Heart left ventricle (tissue), 16 donors: ENCODE measurements at regions not wholly inside any gene's neighbourhood (a gene's known extent, or its start where the extent isn't known, plus 50 kb on each side); places are given as distances from the start of the nearest gene placed in this dataset.

Experiments
- ATAC-seq, 4 donors: fragments of 200-7000 bp; cut with Tn5 transposase; one replicate each; pipeline ENCODE4 v1.9.1; 2020 to 2022; ENCODE audit warnings: moderate library complexity in 4 of 4, mild to moderate bottlenecking in 3 of 4, moderate number of reproducible peaks in 1 of 4
- DNase-seq, 5 donors: peaks; one replicate each; pipeline ENCODE4 v3.0.0-alpha.2; 2020
- H3K27ac ChIP-seq, 12 donors: fragments of 200-600 bp; sonication (generic) in 4 of 12; one replicate each; pipeline versions ENCODE4 v1.5.0 to v1.8.0; 2016 to 2022; ENCODE audit warnings: mild to moderate bottlenecking in 2 of 12
- H3K27me3 ChIP-seq, 9 donors: fragments of 200-600 bp; sonication (generic) in 2 of 9; one replicate each; pipeline versions ENCODE4 v1.5.1 to v1.8.0; 2016 to 2022; ENCODE audit warnings: mild to moderate bottlenecking in 3 of 9
- H3K36me3 ChIP-seq, 9 donors: fragments of 200-600 bp; sonication (generic) in 2 of 9; one replicate each; pipeline versions ENCODE4 v1.5.0 to v1.8.0; 2018 to 2022; ENCODE audit warnings: mild to moderate bottlenecking in 2 of 9
- H3K4me1 ChIP-seq, 12 donors: fragments of 200-600 bp; sonication (generic) in 4 of 12; one replicate each; pipeline versions ENCODE4 v1.5.0 to v1.8.0; 2016 to 2022; ENCODE audit warnings: mild to moderate bottlenecking in 3 of 12
- H3K4me3 ChIP-seq, 12 donors: fragments of 200-600 bp; sonication (generic) in 4 of 12; one replicate each; pipeline versions ENCODE4 v1.5.0 to v1.8.0; 2017 to 2022; ENCODE audit warnings: mild to moderate bottlenecking in 9 of 12, moderate library complexity in 4 of 12
- H3K9me3 ChIP-seq, 12 donors: fragments of 200-600 bp; sonication (generic) in 4 of 12; one replicate each; pipeline versions ENCODE4 v1.5.0 to v1.8.0; 2016 to 2022; ENCODE audit warnings: mild to moderate bottlenecking in 1 of 12
- POLR2A ChIP-seq, 2 donors: fragments of 450-650 bp; IDR thresholded peaks; one replicate each; pipeline ENCODE4 v1.6.1; 2017; ENCODE audit warnings: antibody characterized with exemption in 2 of 2, mild to moderate bottlenecking in 2 of 2, moderate library complexity in 2 of 2
- WGBS, 4 donors: extraction: QIAGEN DNeasy Blood & Tissue Kit in 2 of 4; methylation state at CpG; one replicate each; pipeline versions ENCODE4 v1.1.5 to v1.1.7; 2013 to 2018; 5-methylcytosine and 5-hydroxymethylcytosine counted together
- intact Hi-C, 10 donors: fragments of 100-400 bp; cut with DNase I; formaldehyde crosslinking; loops; one replicate each; pipeline versions ENCODE4 v1.11.1 to v1.14.2; 2022
- TF ChIP-seq, protein P1 (sequence below), 12 donors: fragments of 200-600 bp; sonication (generic) in 4 of 12; IDR thresholded peaks; one replicate each; pipeline versions ENCODE4 v1.5.0 to v1.8.0; 2018 to 2022; ENCODE audit warnings: antibody characterized with exemption in 12 of 12, mild to moderate bottlenecking in 5 of 12
- donor health status: ischemic (EF 13 %, LVEDD 7.1; RV severe dilation, severe dysfunction).
- donor health status: healthy with polysubstance abuse.
- donor health status: DM: no; HTN: yes; CAD: no.
- donor health status: DM: no; HTN: no; CAD: no.
- donor health status: ischemic (EF 25% LVEDD 6.9; RV normal size, moderate dysfunction).
- donor health status: ischemic (EF 25% LVEDD 5.7; RV mildly dilated, moderate dysfunction).
- donor health status: healthy.
- donor health status: DM: yes; HTN: yes; CAD: no.
- donor health status: ischemic (EF 35%, LVEDD 5.7; RV mildly dilated, moderate dysfunction).
- donor health status: nonischemic (EF 11% LVEDD 7.7; RV severe dilation, severe dysfunction).
- donor health status: DM: yes; HTN: yes; CAD: no.
- donor health status: PGD.
- donor health status: ischemic (EF 29% LVEDD 5.4; RV normal size, mild dysfunction).
- donor health status: nonischemic (EF 23%, LVEDD 6.1; RV moderate dilation, normal function).

- 53 to 74% (median 63%) methylated on average over 2 of the region's 2 CpGs for WGBS, 4 donors
- Histone ChIP-seq H3K4me3 (no peak overlapping the region), H3K4me1 (no peaks in the 10 kb centered on the region), H3K27me3 (no peaks in the 10 kb centered on the region), H3K9me3 (no peaks in the 10 kb centered on the region), H3K27ac (no peak overlapping the region), H3K36me3 (no peaks in the 10 kb centered on the region)
- DNase-seq = no peak
- intact Hi-C loops = no loop called here
- ATAC-seq = no peak
- TF ChIP-seq, protein P1, sequence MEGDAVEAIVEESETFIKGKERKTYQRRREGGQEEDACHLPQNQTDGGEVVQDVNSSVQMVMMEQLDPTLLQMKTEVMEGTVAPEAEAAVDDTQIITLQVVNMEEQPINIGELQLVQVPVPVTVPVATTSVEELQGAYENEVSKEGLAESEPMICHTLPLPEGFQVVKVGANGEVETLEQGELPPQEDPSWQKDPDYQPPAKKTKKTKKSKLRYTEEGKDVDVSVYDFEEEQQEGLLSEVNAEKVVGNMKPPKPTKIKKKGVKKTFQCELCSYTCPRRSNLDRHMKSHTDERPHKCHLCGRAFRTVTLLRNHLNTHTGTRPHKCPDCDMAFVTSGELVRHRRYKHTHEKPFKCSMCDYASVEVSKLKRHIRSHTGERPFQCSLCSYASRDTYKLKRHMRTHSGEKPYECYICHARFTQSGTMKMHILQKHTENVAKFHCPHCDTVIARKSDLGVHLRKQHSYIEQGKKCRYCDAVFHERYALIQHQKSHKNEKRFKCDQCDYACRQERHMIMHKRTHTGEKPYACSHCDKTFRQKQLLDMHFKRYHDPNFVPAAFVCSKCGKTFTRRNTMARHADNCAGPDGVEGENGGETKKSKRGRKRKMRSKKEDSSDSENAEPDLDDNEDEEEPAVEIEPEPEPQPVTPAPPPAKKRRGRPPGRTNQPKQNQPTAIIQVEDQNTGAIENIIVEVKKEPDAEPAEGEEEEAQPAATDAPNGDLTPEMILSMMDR (IDR thresholded peaks at IDR 0.05) = no peak
- no peak for TF ChIP-seq POLR2A (IDR thresholded peaks at IDR 0.05)
These were observed 980.0 kb downstream of the TMTC2 start for GRCh38 chr12:83666690-83667089.

DNA sequence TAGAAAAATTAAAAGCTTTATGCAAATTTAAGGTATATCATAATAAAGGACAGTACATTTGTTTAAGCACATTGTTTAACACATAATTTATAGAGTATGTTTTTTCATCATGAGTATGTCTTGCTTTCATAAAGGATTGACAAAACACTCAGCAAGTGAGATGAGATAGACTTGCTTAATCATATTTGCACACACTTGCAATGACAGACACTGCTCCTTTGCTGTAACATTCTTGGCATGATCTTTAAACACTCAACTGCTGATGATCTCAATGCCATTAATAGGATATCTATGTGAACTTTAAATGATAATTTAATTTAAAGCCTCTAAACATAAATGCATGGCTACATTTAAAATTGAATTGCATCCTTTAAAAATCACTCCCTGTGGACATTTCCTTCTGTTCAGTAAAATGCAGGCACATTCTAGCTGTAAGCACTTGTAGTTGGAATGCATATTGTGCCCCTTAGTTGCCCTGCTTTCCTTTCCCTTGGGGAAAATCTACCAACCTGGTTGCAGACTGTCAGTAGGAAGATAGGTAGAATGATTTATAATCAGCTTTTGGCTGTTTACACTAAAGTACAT is 979.0 kb downstream of the TMTC2 start:
- H3K27me3 ChIP-seq = no peaks in the 10 kb centered on the region
- no peaks in the 10 kb centered on the region for H3K4me1 ChIP-seq
- H3K4me3 ChIP-seq = no peak overlapping the region
- H3K27ac ChIP-seq = no peak overlapping the region
- no peak for DNase-seq
- no peak for TF ChIP-seq POLR2A (IDR thresholded peaks at IDR 0.05)
- TF ChIP-seq, protein P1 (IDR thresholded peaks at IDR 0.05) = no peak
- intact Hi-C loops = no loop called here
- no peaks in the 10 kb centered on the region for H3K9me3 ChIP-seq
- H3K36me3 ChIP-seq = no peaks in the 10 kb centered on the region
- ATAC-seq = no peak

DNA sequence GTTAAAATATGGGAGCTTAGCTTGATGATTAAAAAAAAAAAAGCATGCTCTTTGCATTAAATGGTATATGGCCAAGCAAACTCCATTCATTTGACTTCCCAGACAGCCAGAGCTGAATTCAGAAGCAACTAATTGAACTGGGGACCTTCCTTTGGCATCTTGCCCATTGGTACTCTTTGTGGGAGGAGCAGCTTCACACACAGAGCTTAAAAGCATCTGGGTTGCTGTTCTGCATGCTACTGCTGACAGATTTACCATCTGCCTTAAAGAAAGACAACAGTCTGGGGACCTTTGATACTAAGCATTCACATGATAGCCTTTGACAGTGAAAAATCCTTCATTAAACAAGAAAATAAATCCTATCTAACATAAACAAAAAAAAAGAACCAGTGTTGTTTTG is 977.9 kb downstream of the TMTC2 start:
- TF ChIP-seq POLR2A (IDR thresholded peaks at IDR 0.05) = no peak
- TF ChIP-seq, protein P1 (IDR thresholded peaks at IDR 0.05) = no peak
- ATAC-seq = no peak
- Histone ChIP-seq H3K36me3 (no peaks in the 10 kb centered on the region), H3K27me3 (no peaks in the 10 kb centered on the region), H3K4me1 (no peaks in the 10 kb centered on the region), H3K9me3 (no peaks in the 10 kb centered on the region), H3K27ac (no peak overlapping the region), H3K4me3 (no peak overlapping the region)
- DNase-seq = no peak
- intact Hi-C loops = no loop called here

DNA sequence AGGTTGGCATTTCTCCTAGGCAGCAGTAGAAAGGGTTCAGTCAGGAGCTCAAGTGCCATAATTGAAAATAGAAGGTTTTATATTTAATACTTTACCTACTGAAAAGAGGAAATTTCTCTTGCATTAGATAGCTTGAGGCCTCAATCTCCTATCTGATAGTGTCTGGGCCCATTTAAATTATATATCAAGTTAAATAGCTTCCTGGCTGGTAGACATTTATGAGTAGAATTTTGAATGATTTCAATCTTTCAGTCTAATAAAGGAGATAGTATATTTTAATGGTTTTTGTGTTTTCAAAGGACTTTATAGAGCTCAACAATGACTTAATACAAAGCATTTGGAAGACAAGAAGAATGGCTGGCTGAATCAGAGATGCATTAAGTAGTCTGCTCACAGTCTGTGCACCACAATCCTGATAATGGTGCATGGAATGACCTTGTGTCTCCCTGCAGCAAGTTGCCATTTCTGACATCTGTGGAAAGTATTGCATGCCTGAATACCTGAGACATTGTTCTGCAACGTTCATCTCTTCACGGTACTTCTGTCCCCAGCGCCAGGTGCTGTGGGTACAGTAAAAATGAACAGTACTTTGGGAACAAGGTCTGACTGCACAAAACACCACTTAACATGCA is 974.1 kb downstream of the TMTC2 start:
- Histone ChIP-seq H3K27me3 (no peaks in the 10 kb centered on the region), H3K4me1 (no peaks in the 10 kb centered on the region), H3K27ac (no peak overlapping the region), H3K36me3 (no peaks in the 10 kb centered on the region), H3K4me3 (no peak overlapping the region), H3K9me3 (no peaks in the 10 kb centered on the region)
- 62 to 81% (median 79%) methylated on average over 3 of the region's 3 CpGs for WGBS, 4 donors
- ATAC-seq = no peak
- intact Hi-C loops = no loop called here
- no peak for DNase-seq
- no peak for TF ChIP-seq POLR2A (IDR thresholded peaks at IDR 0.05)
- TF ChIP-seq, protein P1 (IDR thresholded peaks at IDR 0.05) = no peak
